Suppressor macrophage treated with lipopolysaccharide for 4 hours (primary cell): ENCODE measurements at regions not wholly inside any gene's neighbourhood (a gene's known extent, or its start where the extent isn't known, plus 50 kb on each side); places are given as distances from the start of the nearest gene placed in this dataset.
A peak's percentile ranks its signal among the peaks of the same experiment; 100 is the strongest.

Experiments
- DNase-seq: peaks from one replicate; pipeline ENCODE4 v3.0.0-alpha.2; 2020

DNA sequence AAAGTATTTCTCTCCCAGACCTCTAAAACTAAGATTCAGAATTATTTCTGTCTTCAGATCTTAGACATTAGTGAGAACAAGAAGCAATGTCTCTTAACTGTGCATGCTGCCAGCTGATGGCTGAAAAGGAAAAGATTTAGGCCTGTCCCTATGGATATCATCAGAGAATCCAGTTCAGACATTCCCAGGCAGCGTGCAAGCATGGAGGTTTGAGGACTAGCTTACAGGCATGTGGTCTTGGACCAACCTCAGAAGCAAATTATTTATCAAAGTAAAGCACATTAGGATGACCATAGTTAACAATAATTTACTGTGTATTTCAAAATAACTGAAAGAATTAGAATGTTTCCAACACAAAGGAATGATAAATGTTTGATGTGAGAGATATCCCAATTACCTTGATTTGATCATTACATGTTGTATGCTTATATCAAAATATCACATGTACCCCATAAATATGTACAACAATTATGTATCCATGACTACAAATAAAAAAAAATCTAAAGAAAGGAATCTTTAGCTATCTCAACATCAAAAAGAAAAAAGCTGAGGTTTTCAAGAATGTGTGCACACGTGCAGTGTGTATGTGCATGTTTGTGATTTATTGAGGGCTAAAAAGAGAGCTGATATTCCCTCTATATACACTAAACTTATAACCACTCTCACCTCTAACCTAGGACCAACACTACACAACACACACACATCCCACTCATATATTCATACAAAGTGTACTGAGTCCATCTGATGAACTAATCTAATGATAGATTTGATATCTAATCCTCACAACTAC lies 108.9 kb upstream of the THBS1 start:
- no peak for DNase-seq

DNA sequence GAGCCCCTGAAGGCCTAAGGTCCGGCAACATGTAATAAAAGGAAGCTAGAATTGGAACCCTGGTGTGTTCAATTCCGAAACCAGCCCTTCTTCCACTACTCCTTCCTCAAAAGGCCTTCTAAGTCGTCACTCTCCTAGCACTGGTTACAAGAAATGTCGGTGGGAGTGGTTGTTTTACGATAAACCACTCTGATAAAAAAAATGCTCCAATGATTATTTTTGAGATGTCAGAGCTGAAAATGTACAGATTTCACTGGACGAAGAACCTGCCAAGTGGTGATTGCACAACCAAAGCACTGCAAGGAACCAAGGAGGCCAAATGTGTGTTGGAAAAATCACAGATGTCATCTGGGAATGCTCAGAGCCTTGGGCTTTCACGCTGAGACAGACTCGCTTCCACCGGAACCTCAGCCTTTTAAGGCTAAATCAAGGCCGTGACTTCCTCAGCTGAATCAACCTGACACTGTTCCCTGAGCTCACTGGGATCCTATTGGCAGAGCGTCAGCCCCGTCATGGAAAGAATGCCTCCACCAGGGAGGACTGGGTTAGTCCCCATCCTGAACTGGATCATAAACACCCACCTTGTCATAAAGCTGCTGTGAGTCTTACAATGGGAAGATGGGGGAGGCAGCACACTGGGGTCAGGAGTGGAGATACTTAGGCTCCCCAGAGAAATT lies 108.1 kb upstream of the THBS1 start:
- DNase-seq: peak; percentile 69

DNA sequence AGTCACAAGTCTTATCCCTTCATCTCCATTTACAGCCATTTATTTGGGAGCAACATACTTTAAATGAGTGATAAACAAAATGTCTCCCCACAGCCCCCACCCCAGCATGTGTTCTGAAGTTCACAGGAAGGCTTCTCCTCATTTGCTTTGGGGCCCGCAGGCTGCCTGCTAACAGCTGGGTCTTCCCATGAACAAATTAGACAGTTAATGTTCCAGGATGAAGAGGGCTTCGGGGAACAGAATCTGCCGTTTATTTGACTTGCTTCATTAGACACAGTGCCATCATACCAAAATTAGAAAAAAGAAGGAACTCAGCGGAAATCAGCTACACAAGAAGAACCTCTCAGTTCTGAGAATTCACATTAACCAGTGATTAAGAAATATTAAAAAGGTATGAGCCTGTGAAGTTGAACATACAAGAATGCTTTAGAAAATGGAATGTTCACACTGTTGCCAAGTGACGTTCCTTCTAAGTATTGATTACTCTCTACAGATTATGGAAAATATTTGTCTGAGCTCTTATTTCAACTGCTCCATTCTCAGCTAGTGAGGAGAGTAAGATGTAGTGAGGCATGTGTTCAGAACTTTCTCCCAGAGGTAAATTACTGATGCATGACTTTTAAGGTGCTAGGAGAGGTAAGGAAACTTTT lies 107.5 kb upstream of the THBS1 start:
- DNase-seq: no peak

DNA sequence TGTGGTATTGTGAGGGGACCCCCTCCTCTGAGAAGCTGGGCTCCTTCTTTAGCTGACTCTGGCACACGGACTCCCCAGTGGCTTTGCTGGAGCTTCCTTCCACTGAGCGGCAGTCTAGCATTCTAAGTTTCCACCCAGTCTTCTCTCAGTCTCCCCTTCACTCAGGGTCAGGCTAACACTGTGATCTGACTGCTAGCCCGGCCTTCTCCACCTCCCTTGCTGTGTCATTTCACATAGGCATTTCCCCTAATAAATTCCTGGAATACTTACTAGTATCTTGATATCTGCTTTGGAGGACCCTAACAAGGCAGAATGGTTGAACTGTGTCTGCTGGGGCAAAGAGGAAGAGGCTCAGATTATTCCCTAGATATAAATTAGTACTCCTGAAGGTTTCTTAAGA lies 106.2 kb upstream of the THBS1 start:
- no peak for DNase-seq

DNA sequence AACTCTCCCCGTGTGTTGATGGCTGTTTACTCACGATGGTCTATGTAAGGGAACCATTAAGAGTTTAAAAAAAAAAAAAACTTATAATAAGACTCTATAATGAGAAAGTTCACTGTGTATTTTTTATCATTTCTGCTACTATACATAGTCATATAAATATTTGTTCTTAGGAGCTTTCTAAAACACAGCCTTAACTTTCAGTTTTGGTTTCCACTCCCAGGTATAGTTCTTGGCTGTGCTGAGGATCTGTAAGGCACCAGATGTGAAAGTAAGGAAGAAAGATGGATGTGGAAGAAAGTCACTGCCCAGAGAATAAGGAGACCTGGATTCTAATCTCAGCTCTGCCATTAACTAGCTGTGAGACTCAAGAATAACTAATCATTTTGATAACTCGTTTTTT lies 101.9 kb upstream of the THBS1 start:
- DNase-seq: no peak

DNA sequence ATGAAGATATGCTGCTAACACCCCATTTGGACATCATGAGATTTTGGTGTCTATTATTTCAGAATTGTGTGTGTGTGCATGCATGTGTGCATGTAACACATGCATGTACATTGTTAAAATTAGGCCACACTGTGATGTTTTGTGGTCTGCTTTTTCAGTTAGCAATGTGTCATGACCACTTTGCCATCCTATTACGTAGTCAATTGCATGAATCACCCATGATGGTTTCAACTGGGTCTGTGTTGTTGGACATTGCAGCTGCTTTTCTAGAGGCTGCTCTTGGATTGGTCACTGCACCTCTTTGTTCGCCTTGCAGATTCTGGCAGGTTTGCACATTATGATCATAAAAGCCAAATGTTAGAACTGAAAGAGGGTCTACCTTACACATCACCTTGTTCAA lies 101.0 kb upstream of the THBS1 start:
- peak; percentile 45 for DNase-seq

DNA sequence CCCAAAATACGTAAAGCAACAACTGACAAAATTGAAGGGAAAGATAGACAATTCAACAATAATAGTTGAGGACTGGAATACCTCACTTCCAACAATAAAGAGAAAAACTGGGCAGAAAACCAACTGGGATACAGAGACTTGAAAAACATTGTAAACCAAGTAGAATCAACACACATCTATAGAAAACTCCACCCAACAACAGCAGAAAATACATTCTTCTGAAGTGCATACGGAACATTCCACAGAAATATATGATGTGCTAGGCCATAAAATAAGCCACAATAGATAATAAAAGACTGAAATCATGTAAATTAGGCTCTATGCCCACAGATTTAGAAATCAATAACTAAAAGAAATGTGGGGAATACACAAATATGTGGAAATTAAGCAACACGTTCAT lies 98.4 kb upstream of the THBS1 start:
- DNase-seq: no peak

DNA sequence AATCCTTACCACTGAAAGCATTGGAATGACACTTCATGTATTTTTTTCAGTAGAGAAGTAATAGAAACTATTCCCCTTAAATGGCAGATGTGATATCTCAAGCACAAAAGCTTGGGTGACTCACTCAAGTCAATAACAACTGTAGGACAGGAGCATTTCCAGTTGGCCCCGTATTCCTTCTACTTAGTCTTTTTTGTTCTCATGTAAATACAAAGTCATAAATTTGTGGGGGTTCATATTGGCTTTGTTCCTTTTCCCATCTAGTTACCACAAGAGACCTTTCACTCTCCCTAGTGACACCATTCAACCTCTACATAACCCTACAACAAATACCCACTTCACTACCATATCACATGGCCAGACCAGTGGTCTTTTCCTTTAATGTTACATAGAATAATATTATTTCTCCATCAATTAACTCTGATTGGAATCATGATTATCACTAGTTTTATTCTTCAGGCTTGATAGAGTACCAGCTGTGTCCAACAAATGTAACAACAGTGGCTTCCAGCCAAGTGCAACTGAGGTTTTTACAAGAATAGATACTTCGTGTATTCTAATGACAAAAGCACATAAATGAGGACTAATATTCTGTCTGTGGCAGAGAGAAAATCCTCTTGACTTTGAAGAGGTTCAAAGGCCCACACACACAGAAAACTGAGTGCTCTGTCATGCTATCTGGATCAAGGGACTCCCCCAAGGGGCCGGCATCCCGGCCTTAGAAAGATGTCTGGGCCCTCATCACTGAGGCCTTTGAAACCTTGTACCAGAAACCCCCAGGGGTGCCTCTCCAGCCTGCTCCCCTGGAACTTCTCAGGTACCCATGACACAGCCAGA lies 94.0 kb upstream of the THBS1 start:
- DNase-seq: no peak

DNA sequence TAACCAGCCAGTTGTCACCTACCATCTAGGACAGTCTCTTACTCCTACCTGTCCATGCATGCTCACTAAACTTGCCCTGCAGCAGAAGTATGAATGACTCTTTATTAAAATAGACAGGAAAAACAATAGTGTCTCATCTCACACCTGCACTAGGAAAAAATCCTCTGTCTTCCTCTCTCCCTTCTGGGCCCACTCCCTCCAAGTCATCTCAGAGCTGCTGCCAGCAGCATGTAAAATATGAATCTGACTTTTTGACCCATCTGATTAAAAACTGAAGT lies 93.5 kb upstream of the THBS1 start:
- no peak for DNase-seq

DNA sequence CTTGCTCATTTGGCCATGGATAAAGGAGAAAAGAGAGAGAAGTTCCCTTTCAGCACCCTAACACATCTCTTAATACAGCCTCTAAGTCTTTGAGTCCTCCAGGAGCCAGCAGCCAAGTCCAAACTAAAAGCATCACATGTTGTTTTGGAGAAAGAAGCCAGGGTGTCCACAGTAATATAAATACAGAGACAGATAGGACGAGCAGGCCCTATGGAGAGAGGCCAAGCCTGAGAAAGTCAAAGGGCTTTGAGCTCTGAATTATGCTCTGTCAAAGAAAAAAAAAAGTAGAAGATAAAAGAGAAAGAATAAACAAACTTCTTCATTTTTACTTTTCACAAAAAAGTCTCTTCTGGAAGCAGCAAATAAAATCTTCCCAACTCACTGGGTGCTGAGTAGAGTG lies 92.4 kb upstream of the THBS1 start:
- no peak for DNase-seq

DNA sequence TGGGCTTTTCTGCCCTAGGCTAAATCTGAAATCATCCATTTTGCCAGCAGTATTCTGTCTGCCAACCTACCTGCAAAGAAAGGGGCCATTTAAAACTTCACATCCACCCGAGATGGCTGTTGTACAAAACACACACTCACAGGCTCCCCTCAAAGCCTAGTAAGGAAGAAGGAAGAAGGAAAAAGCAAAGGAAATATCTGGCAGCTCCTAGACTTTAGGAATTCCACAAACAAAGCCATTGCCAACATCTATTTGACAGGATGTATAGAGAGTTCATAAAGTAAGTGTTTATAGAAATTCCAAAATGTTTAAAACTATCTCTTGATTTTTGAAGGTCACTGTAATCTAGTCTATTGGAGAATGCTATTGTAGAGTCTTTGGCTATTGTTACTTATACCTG lies 91.9 kb upstream of the THBS1 start:
- no peak for DNase-seq

DNA sequence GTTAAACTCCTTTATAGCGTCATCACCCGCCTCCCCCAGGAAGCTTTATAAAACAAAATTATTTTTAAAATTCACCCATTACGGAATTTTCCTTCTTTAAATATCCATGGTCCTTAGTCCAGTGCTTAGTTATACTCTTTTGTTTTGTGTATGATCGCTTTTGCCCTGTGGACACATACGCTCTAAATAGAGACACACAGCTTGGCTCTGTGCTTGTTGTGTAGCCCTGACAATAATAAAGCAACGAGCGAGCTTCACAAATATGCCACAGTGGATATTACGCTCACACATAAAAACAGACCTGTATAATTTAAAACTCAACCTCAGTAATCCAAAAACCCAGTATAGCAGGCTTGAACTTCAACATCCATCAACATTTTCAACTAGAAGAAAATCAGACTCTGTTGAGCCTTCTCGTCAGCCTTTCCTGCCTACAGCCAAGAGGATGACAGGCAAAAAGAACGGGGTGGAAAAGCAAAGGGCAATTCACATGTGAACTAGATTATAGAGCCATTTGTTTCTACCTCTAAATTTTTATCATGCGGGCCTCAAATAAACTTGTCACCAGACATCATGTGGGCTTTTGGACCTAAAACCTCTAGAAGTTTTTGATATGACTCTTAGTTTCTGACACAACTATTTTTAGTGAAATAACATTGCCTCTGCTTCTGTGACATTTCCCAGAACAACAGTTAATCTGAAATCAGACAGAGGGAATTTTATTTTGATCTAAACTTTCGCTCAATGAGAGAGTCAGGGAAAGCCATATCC lies 89.6 kb upstream of the THBS1 start:
- no peak for DNase-seq

DNA sequence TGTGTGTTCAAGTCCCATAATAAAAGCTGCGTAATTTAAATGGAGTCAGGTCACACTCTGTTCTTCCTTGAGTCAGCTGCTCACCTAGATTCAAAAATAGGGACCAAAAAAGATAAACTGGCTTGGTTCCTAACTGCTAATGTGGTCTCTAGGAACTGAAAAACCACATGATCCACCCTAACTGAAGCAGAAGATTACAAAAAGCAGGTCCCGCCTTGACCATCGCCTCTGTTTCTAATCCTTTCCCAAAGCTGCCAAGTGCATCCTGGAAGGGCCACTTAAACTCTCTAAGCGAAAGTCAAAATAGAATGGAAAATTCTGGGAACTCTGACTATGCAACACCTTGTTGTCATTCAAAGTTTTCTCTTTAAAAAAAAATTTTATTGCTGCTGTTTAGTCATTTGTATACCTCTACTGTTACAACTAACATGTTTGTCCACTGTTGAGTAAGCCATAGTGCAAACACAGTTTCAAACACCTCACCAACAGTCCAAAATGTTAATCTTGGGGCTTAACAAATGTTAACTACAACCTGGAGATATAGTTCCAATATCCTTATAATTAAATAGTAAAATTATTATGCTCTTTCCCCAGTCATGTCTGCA lies 88.9 kb upstream of the THBS1 start:
- no peak for DNase-seq

DNA sequence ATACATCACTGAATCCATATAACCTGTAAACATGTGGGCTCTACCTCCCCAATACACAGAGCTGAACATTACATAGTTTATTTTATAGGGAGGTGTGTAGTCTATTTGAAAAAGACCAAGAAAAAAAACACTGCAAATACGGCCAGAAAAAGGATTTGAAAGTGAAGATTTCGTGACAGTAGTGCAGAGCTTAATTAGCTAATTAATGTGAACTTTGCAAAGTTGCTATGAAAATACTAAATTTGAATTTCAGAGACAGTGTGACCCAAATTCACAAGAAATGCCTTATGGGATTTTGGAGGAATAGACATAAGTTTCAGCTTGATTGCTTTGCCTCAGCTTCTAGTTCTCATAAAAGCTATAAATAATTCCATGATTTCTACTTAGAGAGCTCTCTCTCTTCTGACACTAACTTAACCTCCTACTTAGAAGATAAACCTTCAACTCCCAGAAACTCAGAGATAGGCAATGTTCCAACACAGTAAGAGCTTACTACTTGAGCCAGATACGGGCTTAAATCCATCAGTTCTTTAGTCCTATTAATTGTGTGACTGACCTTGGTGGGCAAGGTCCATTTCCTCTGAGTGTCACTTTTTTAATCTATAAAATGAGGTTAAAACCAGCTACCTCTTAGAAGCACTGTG lies 87.3 kb upstream of the THBS1 start:
- no peak for DNase-seq

DNA sequence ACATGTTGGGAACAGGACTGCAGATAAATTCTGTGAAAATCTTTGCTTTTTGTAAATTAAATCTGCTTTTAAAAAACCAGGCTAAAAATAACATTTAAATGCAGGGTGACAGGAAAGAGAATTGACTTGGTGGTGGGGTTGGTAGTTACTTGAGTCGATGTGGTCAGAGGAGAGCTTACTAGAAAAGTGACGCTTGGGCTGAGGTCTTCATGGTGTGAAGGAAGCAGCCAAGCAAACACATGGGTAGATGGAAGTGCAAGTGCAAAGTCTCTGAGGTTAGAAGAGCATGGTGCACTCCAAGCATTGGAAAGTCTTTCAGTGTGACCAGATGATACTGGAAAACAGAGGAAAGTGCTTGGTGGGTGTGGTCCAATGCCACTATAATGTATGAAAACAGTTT lies 86.4 kb upstream of the THBS1 start:
- DNase-seq: no peak

DNA sequence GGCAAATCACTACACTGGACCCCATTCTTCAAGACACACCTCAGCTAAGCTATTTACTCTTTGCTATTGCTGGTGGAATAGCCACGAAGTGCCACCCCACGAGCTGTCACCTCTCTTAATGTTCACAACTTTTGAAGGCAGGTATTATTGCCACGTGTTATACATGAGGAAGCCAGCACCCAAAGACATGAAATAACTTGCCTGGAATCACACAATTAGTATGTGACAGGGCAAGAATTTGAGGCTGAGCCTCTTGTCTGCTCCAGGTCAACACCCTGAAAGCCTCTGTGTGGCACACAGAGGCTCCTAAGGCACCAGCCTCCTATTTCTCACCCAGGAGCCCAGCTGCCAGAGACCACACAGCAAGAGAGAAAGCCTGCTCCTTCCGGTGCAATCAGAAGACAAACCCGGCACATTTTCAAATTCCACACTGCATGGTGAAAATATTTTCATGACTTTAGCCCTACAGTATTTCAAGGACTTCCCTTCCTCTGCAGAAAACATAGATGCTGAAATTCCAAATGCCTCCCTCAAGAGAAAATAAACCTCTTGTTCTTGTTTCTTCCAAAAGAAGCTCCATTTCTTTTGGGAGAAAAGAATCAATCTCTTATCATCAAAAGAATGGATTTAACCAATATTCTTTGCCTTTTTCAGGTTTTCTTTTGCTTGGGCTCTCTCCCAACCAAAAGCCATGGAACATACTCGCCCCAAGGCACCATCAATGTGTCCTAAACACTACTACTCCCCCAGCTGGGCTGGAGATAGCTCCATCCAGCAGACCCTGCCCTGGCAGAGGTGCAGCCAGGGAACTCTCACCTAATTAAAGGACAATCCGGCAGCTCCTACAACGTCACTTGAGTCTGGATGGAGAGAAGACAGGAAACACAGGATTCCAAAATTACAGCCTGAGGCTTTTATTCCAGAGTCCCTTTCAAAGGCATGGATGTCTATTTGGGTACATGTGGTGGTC lies 84.7 kb upstream of the THBS1 start:
- no peak for DNase-seq

DNA sequence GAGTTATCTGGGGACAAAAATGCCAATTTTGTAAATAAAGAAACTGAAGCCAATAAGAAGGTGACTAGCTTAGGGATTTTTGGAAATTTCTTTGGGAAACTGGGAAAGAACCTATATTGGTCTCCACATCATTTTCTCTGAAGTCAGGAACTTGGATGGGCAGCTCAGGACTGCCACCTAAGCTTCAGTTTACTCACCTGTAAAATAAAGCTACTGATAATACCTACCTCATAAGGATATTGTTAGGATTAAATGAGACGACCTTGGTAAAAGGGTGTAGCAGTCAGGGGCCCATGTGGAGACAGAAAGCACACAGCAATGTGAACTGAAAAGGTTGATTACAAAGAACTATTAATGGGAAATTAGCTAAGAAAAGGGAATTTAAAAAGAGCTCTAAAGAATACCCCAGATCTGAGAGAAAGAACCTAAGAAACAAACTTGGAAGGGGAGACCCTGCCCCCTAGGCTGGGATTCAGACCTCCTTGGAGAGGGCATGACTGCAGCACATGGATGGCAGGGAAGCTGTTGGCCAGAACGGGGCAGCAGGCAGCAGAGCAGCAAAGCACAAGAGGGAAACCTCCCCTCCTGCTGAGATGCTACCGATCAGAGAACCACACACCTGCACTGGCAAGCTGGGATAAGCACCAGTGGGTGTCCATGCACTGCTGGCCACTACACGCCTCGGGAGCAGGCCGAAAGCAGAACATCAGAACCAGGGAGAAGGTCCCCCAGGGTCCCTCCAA lies 83.7 kb upstream of the THBS1 start:
- no peak for DNase-seq

DNA sequence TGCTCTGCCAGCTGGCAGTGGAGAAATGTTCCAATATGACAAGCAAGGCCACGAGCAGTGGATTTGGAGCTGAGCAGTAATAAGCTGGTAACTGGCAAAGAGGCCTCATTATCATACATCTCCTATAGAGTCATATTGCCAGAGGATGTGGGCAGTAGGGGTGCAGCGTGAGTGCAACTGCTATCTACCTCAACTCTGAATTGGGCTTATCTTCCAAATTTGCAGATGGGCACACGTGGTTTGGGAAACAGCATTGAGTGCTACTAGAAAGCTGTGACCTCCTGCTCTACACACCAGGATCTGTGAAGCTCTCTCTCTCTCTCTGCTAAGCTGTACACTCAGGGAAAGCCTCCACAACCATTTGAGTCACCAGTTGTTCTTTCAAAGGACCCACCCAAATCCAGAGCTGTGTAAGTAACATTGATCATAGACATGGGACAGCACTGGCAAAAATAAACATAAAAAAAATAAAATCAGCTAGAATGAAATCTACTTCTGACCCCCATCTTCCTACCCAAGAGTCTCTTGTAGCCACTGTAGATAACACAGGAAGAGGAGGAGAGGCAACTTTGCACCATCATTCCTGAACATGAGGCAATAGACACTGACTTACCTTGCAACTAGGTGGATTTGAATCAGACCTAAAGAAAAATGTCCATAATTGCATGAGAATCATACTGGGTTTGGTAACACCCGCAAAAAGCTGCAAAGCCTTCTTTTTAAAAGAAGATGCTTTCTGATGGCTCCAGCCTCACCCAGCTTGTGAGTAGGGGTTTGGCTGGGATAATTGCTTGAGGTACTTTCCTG lies 82.9 kb upstream of the THBS1 start:
- DNase-seq: no peak

DNA sequence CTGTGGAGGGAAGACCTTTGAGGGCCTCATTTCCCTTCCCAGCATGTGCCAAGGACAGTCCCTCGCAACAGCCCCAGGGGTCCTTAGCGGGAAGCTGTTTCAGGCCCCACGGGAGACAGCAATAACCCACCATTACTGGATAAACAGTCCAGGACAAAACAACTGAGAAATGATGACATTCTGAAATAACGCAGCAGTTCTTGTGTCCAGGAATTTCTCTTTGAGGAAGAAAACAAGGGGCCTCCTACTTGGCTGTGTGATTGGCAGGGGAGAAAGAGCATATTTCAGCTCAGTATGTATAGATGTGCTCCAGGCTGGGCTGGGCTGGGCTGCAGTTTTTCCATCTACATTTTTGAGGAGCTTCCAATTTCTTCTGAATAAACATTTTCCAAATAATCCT lies 82.2 kb upstream of the THBS1 start:
- DNase-seq: no peak
